ENCODE measurements at regions not wholly inside any gene's neighbourhood (a gene's known extent, or its start where the extent isn't known, plus 50 kb on each side); places are given as distances from the start of the nearest gene placed in this dataset.
"Not testable (repeated sequence)": the region's sequence is repeated elsewhere in the genome, so short reads cannot be mapped to it uniquely, and the experiment has no call there.

GRCh38 chr5:29550523-29550922 lies 1643.0 kb upstream of the CDH6 start:
- no peak for DNase-seq

- no peak for DNase-seq
These were observed 1645.2 kb upstream of the CDH6 start for GRCh38 chr5:29548262-29548661.

GRCh38 chr5:29547236-29547865 lies 1646.1 kb upstream of the CDH6 start:
- DNase-seq: no peak

GRCh38 chr5:29543501-29543900 lies 1650.0 kb upstream of the CDH6 start:
- DNase-seq: no peak

GRCh38 chr5:29524227-29524626 lies 1669.3 kb upstream of the CDH6 start:
- DNase-seq: no peak

GRCh38 chr5:29518176-29518575 lies 1675.3 kb upstream of the CDH6 start:
- no peak for DNase-seq

GRCh38 chr5:29516224-29516623 lies 1677.3 kb upstream of the CDH6 start:
- no peak for DNase-seq

GRCh38 chr5:29508131-29508530 lies 1685.4 kb upstream of the CDH6 start:
- DNase-seq: no peak

GRCh38 chr5:29504411-29504810 lies 1689.1 kb upstream of the CDH6 start:
- DNase-seq: no peak

GRCh38 chr5:29498860-29499259 lies 1694.6 kb upstream of the CDH6 start:
- DNase-seq: no peak

- no peak for DNase-seq
These were observed 1695.1 kb upstream of the CDH6 start for GRCh38 chr5:29498412-29498811.

GRCh38 chr5:29485333-29485732 lies 1708.2 kb upstream of the CDH6 start:
- no peak for DNase-seq

- DNase-seq: no peak
These were observed 1723.9 kb upstream of the CDH6 start for GRCh38 chr5:29469581-29469980.

GRCh38 chr5:29462241-29462640 lies 1731.2 kb upstream of the CDH6 start:
- no peak for DNase-seq

GRCh38 chr5:29460971-29461559 lies 1732.4 kb upstream of the CDH6 start:
- no peak for DNase-seq

GRCh38 chr5:29451004-29451403 lies 1742.5 kb upstream of the CDH6 start:
- not testable (repeated sequence) for DNase-seq

GRCh38 chr5:29414681-29415080 lies 1778.8 kb upstream of the CDH6 start:
- no peak for DNase-seq

GRCh38 chr5:29412979-29413378 lies 1780.5 kb upstream of the CDH6 start:
- DNase-seq: no peak

GRCh38 chr5:29402270-29402669 lies 1791.2 kb upstream of the CDH6 start:
- no peak for DNase-seq

- DNase-seq: no peak
These were observed 1803.5 kb upstream of the CDH6 start for GRCh38 chr5:29389993-29390392.

- DNase-seq: no peak
These were observed 1806.1 kb upstream of the CDH6 start for GRCh38 chr5:29387384-29387783.

- DNase-seq: no peak
These were observed 1810.7 kb upstream of the CDH6 start for GRCh38 chr5:29382780-29383179.

GRCh38 chr5:29380029-29380428 lies 1813.5 kb upstream of the CDH6 start:
- no peak for DNase-seq

- no peak for DNase-seq
These were observed 1813.9 kb upstream of the CDH6 start for GRCh38 chr5:29379619-29380018.

GRCh38 chr5:29378104-29378503 lies 1815.4 kb upstream of the CDH6 start:
- no peak for DNase-seq

Measured in stimulated activated naive CD4-positive, alpha-beta T cell (primary cell).